ENCODE measurements at regions not wholly inside any gene's neighbourhood (a gene's known extent, or its start where the extent isn't known, plus 50 kb on each side); places are given as distances from the start of the nearest gene placed in this dataset.

- Histone ChIP-seq H3K4me2 (replicated peaks; ENCODE audit: low read depth, low read length, poor library complexity, severe bottlenecking) (no peak overlapping the region), H3K27me3 (replicated peaks in 1 of 4; ENCODE audit: control extremely low read depth in 1 of 4, control insufficient read depth in 3 of 4, insufficient read depth in 4 of 4, low read length in 3 of 4) (no peaks in the 10 kb centered on the region), H3K4me3 (ENCODE audit: control extremely low read depth in 1 of 5, extremely low read depth in 1 of 5, insufficient read depth in 1 of 5, low read depth in 2 of 5, low read length in 4 of 5) (no peak overlapping the region), H3K36me3 (replicated peaks in 1 of 2; ENCODE audit: control extremely low read depth in 1 of 2, control insufficient read depth in 1 of 2, extremely low read depth in 1 of 2, insufficient read depth in 2 of 2, low read length in 1 of 2) (no peaks in the 10 kb centered on the region), H3K27ac (ENCODE audit: low read length in 2 of 2) (no peak overlapping the region), H3K79me2 (ENCODE audit: control insufficient read depth, insufficient read depth, low read length) (no peaks in the 10 kb centered on the region), H4K20me1 (ENCODE audit: control insufficient read depth, insufficient read depth, low read length, poor library complexity, severe bottlenecking) (no peaks in the 10 kb centered on the region), H3K9me3 (ENCODE audit: control extremely low read depth in 1 of 3, control insufficient read depth in 2 of 3, insufficient read depth in 1 of 3, low read length in 2 of 3) (no peaks in the 10 kb centered on the region), H2AFZ (ENCODE audit: insufficient read depth, low read depth, low read length, poor library complexity, severe bottlenecking) (no peak overlapping the region), H3K9ac (ENCODE audit: low read length) (no peak overlapping the region), H3K4me1 (ENCODE audit: control insufficient read depth in 2 of 2, insufficient read depth in 2 of 2, low read length in 2 of 2) (no peaks in the 10 kb centered on the region)
- CTCF ChIA-PET, result no interaction called here
- DNase-seq, result no peak
- Mint-ChIP-seq H3K4me1 (no peaks in the 10 kb centered on the region), H3K4me3 (no peak overlapping the region), H3K27me3 (no peaks in the 10 kb centered on the region), H3K9me3 (ENCODE audit: insufficient read depth) (no peaks in the 10 kb centered on the region), H3K27ac (no peak overlapping the region)
- intact Hi-C loops (cut with micrococcal nuclease), result no loop called here
- WGBS (ENCODE audit: insufficient coverage), result no CpG with 5 or more reads among the region's 1 CpG
- no peak for TF ChIP-seq CTCF (IDR thresholded peaks at IDR 0.05)
- TF ChIP-seq EZH2 (IDR thresholded peaks at IDR 0.05; ENCODE audit: borderline replicate concordance, insufficient read depth, low read depth, low read length, poor library complexity, severe bottlenecking), result no peak
- POLR2A ChIA-PET, result no interaction called here
- no peak for ATAC-seq (ENCODE audit: low read depth)
Measured at GRCh38 chr7:81446212-81446611, 323.6 kb downstream of the HGF start.

- Mint-ChIP-seq H3K9me3 (ENCODE audit: insufficient read depth) (no peaks in the 10 kb centered on the region), H3K4me1 (no peaks in the 10 kb centered on the region), H3K4me3 (no peak overlapping the region), H3K27me3 (no peaks in the 10 kb centered on the region), H3K27ac (no peak overlapping the region)
- intact Hi-C loops (cut with micrococcal nuclease), result no loop called here
- Histone ChIP-seq H3K9ac (ENCODE audit: low read length) (no peak overlapping the region), H3K4me3 (ENCODE audit: control extremely low read depth in 1 of 5, extremely low read depth in 1 of 5, insufficient read depth in 1 of 5, low read depth in 2 of 5, low read length in 4 of 5) (no peak overlapping the region), H4K20me1 (ENCODE audit: control insufficient read depth, insufficient read depth, low read length, poor library complexity, severe bottlenecking) (no peaks in the 10 kb centered on the region), H3K79me2 (ENCODE audit: control insufficient read depth, insufficient read depth, low read length) (no peaks in the 10 kb centered on the region), H3K4me1 (ENCODE audit: control insufficient read depth in 2 of 2, insufficient read depth in 2 of 2, low read length in 2 of 2) (no peaks in the 10 kb centered on the region), H2AFZ (ENCODE audit: insufficient read depth, low read depth, low read length, poor library complexity, severe bottlenecking) (no peak overlapping the region), H3K27me3 (replicated peaks in 1 of 4; ENCODE audit: control extremely low read depth in 1 of 4, control insufficient read depth in 3 of 4, insufficient read depth in 4 of 4, low read length in 3 of 4) (no peaks in the 10 kb centered on the region), H3K27ac (ENCODE audit: low read length in 2 of 2) (no peak overlapping the region), H3K9me3 (ENCODE audit: control extremely low read depth in 1 of 3, control insufficient read depth in 2 of 3, insufficient read depth in 1 of 3, low read length in 2 of 3) (no peaks in the 10 kb centered on the region), H3K4me2 (replicated peaks; ENCODE audit: low read depth, low read length, poor library complexity, severe bottlenecking) (no peak overlapping the region), H3K36me3 (replicated peaks in 1 of 2; ENCODE audit: control extremely low read depth in 1 of 2, control insufficient read depth in 1 of 2, extremely low read depth in 1 of 2, insufficient read depth in 2 of 2, low read length in 1 of 2) (no peaks in the 10 kb centered on the region)
- CTCF ChIA-PET, result no interaction called here
- DNase-seq, result no peak
- TF ChIP-seq EZH2 (IDR thresholded peaks at IDR 0.05; ENCODE audit: borderline replicate concordance, insufficient read depth, low read depth, low read length, poor library complexity, severe bottlenecking) (no peak), CTCF (IDR thresholded peaks at IDR 0.05) (no peak)
- ATAC-seq (ENCODE audit: low read depth), result no peak
- POLR2A ChIA-PET, result no interaction called here
- no CpG with 5 or more reads among the region's 1 CpG for WGBS (ENCODE audit: insufficient coverage)
Measured at GRCh38 chr7:81445462-81445861, 324.4 kb downstream of the HGF start.

Data from B cell (primary cell).